Stimulated activated naive CD4-positive, alpha-beta T cell treated with Interleukin-2 at 50 U/mL for 16 hours (primary cell): ENCODE measurements at regions not wholly inside any gene's neighbourhood (a gene's known extent, or its start where the extent isn't known, plus 50 kb on each side); places are given as distances from the start of the nearest gene placed in this dataset.

Source experiments
- DNase-seq: peaks from one replicate; lab custom pipeline; 2025; lab: John Stamatoyannopoulos, UW

DNA sequence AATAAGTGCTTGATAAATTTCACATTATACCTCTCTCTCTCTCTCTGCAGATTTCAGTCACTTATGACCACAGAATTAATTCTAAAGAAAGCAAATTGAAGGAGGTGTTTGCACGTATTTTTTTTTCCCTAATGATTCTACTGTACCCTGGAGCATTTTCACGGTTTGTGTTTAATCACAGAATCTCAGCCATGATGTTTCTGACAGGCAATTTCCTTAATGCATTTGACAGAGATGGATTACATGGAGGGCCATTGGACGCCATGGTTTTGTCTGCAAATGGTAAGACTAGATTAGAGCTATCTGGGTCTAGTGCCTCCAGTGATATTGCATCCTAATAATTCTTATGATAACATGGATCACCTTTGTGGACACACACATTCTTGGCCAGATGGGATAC lies 147.5 kb upstream of the RBFOX1 start:
- DNase-seq, result no peak

DNA sequence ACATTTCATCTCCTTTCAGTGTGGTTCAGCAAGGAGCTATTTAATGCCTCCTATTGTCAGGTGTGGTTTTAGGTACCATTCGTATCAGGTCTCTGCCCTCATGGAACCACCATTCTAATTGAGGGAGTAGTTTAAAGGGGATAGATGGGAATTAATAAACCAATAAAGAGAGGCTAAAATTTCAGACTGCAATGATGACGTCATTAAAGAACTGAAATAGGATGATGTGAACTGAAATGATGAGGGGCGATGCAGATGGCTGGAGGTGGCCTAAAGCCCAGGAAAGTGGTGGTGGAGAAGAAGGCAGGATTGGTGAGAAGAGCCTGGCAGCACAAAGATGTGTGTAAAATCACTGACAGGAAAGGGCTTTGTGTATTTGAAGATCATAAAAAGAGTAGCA lies 148.9 kb upstream of the RBFOX1 start:
- no peak for DNase-seq

DNA sequence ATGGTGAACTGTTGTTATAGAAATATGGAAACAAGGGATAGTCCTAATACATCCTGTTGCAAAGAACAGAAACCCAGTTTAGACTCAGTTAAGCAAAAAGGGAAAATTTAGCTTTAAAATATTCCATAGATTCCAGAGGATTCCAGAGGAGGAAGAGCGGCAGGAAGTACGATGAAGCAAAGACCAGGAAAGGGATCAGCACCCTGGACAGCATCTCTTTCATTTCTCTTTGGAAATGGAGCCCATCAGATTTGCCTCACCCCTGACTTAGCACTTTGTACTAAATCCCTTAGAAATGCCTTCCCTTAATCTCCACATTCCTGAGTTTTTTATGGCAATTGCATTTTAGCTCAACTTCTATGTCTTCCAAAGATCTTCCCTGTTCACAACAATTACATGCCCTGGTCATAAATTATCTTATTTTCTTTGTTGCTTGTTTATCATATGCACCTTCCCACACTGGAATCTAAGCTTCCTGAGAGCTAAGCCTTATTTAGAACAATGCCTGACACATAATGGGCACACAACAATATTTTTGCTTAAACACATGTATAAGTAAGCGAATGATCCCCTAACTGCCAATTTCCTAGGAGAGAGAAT lies 150.0 kb upstream of the RBFOX1 start:
- DNase-seq, result no peak

- no peak for DNase-seq
Measured at GRCh38 chr16:7177875-7178274, 154.8 kb upstream of the RBFOX1 start.

DNA sequence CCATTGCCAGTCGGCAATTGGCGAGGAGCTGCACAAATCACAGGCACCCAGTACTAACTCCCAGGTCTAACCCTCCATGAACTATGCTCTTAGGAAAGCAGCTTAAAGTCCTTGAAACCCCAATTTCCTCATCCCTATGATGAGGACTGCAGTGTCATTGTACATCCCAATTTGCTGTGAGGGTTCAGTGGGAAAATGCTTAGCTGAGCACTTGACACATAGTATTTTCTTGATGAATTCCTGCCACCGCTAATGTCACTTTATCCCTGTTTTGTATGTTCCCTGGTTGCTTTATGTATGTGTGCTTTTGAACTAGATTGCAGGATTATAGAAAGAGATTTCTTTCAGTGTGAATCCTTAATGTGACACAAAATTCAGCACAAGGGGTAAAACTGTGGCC lies 161.5 kb upstream of the RBFOX1 start:
- DNase-seq, result no peak

DNA sequence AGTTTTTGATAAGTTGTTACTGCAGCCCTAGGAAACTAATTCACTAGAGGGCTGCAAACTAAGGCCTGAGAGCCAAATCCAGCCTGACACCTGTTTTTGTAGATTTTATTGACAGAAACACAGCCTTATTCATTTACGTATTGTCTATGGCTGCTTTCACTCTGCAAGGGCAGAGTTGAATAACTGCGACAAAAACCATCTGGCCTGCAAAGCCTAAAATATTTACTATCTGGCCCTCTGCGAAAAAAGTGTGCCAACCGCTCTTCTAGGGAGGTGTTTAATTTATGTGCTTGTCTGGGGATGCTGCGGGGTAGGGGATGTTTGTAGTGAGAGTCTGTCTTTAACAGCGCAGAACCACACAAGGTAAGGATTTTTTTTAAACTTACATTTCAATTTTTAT lies 165.0 kb upstream of the RBFOX1 start:
- DNase-seq, result no peak

DNA sequence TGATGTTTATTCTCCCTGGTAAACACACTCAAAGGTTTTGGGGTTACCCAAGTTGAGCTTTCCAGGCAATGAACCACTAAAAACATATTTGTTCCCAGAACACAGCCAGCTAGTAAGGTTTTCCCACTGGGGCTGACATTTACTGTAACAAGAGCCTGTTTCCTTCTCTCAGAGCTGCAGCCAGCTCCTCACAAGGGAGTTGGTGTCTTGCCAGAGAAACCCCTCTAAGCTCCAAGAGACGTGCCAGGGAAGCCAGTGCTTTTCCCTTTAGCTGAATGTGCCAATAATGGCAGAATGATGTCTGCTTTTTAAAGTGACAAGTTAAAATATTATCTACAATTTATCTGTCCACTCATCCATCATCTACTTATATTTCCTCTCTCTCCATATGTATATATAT lies 170.8 kb upstream of the RBFOX1 start:
- no peak for DNase-seq

- no peak for DNase-seq
Measured at GRCh38 chr16:7160093-7160492, 172.6 kb upstream of the RBFOX1 start.

GRCh38 chr16:7158481-7158880 lies 174.2 kb upstream of the RBFOX1 start:
- DNase-seq, result no peak

DNA sequence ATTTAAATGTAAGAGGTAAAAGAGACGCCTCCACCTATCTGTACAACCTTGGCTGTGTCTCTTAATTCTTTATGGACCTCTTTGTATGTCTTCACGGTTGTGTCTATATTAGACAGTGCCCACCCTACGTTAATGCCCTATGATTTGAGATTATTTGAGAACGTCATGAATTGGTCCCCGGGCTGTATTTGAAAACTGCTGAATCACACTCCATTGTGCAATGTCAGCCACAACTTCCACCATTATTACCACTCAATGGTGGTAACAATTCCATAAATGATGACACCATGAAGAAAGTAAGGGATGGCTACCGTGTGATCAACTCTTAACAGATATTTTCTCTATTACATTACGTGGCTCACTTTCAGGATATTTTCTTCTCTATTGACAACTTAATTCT lies 182.4 kb upstream of the RBFOX1 start:
- no peak for DNase-seq

- DNase-seq, result no peak
Measured at GRCh38 chr16:7148606-7149005, 184.0 kb upstream of the RBFOX1 start.

DNA sequence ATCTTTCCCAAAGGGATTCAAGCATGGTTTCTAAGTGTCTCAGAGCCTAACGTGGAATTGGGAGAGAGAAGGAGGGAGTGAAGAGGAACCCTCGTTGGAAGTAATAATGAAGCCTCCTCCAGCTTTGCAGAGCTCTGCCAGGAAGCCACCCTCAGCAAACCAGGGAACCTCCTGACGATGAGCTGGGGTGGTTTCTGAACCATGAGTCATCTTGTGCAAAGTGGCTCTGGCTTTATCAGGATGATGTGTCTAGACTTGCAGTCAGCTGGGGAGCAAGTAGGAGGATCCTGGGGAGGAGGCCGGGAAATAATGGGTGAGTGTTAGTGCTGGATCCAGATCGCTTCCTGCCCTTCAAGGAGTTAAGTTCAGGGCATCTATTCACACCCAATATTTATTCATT lies 191.7 kb upstream of the RBFOX1 start:
- no peak for DNase-seq

- DNase-seq, result no peak
Measured at GRCh38 chr16:7137560-7138330, 194.9 kb upstream of the RBFOX1 start.

DNA sequence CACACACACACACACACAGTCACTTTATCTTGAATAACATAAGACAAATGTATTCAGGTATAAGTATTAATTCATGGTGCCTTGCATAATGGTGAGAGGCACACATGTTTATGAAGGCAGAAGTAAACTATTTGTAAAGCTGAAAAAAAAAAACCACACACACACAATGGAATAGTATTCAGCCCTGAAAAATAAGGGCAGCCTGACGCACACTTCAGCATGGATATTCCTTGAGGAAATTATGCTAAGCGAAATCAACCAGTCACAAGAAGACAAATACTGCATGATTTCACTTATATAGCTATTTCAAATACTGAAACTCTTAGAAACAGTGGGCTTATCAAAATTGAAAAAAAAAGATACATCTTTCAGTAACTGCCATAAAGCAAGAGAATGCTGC lies 200.2 kb upstream of the RBFOX1 start:
- no peak for DNase-seq

GRCh38 chr16:7124701-7125100 lies 207.9 kb upstream of the RBFOX1 start:
- DNase-seq, result no peak

- no peak for DNase-seq
Measured at GRCh38 chr16:7124242-7124641, 208.4 kb upstream of the RBFOX1 start.

DNA sequence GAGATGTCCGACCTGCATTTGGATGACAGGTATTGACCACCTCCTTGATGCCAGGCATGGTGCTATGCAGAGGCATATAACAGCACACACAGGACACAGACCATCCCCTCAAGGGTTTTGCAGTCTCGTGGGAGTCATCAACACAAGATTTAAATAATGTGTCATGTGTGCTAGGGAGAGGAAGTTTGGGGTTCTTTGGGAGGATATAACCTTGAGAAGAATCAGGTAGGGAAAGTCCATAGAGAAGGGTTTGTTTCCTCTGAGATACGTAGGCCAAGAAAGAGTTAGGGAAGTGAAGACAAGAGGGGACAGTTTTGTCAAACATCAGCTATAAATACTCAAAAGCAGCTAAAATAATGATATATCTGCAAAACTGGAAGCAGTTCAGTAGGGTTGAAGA lies 215.9 kb upstream of the RBFOX1 start:
- DNase-seq, result no peak

DNA sequence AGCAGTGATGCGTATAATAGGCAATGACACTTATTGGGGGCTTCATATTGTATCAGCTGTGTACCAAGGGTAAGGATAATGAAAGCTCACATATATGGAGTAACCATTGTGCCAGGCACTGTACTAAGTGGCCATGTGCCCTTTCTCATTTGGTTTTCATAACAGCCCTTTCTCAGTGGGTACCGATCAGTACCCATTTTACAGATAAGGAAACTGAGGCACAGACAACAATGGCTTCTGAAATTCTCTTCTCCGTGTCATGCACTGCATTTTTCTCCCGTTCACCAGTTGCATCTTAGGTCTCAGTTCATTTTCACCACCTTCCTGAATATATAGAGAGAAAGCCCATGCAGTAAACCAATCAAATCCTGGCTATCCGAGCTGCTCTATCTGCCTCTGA lies 216.7 kb upstream of the RBFOX1 start:
- DNase-seq, result no peak

- DNase-seq, result no peak
Measured at GRCh38 chr16:7113949-7114348, 218.7 kb upstream of the RBFOX1 start.

DNA sequence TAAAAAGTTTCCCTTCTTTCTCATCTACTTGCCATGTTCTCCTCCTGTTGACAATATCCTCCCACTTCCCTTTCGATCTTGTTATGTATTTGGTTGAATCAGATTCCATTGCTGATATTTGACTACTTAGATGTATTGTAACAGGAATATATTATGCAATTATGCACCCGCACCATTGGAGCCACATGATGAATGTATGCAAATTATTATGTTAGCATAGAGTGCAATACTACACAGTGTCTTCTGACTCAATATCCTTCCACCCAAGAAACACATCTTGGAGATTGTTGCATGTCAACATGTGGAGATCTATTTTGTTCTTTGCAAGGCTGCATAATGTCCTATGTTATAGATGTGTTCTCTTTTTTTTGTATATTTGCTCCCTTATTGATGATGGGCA lies 219.2 kb upstream of the RBFOX1 start:
- no peak for DNase-seq

DNA sequence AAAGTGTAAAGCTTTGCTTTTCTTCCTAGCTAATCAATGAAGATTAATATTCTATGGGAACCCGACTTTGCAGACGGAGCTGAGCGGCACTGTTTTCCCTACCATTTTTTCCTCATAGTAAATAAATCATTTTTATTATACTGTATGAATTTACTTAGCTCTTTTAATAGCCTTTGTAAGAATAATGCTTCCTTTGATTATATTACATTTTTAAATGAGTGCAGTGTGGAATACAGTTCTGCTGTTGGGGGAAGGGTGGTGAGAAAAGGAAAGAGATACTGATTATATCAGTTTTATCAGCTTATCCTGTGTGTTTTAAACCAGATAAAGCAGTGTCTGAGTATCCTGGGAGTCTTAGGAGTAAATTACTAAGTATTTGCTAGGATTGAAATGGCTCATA lies 221.4 kb upstream of the RBFOX1 start:
- DNase-seq, result no peak

GRCh38 chr16:7107436-7107835 lies 225.2 kb upstream of the RBFOX1 start:
- DNase-seq, result no peak

DNA sequence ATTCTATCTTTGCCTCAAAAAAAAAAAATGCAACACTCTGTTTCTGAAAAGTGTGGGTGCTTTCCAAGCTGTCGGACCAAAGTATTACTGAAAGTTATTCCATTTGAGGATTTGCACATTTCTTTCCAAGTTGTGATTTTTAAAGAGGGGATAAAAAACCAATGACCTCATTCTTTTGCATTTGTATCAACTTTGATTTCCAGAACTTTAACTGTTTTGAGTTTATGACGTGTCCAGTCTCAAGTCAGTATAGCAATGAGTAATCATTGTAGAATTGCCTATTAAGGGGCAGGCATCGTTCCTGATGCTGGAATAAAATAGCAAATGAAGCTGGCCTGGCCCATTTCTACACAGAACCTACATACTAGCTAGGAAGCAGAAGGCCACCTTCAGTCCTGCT lies 229.6 kb upstream of the RBFOX1 start:
- DNase-seq, result no peak

GRCh38 chr16:7101054-7101453 lies 231.6 kb upstream of the RBFOX1 start:
- no peak for DNase-seq
